HepG2 (cell line): ENCODE measurements at regions not wholly inside any gene's neighbourhood (a gene's known extent, or its start where the extent isn't known, plus 50 kb on each side); places are given as distances from the start of the nearest gene placed in this dataset.

ENCODE experiments used
- ATAC-seq: fragments of 200-7000 bp; cut with Tn5 transposase; 3 replicates; pipeline ENCODE4 v1.9.1; 2020; ENCODE audit warnings: mild to moderate bottlenecking, moderate library complexity
- BruUV-seq: library from RNA; stranded (reverse); fragments of 400-500 nt; replicated peaks from 2 replicates; lab custom pipeline; 2021; lab: Mats Ljungman, UMichigan
- CTCF ChIA-PET: fragments of 300-600 bp; formaldehyde crosslinking; extraction: SDS; loops from one replicate; lab custom pipeline; 2021; ENCODE audit warnings: low total read pairs, inconsistent platforms, low intra/inter-chr PET ratio; lab: Yijun Ruan, JAX
- POLR2A ChIA-PET: fragments of 350-600 bp; sonication (Branson Sonifier 250); formaldehyde crosslinking; loops from one replicate; lab custom pipeline; 2020; ENCODE audit warnings: antibody characterized with exemption, inconsistent platforms; lab: Yijun Ruan, JAX
- DNase-seq: peaks from one replicate; pipeline ENCODE4 v3.0.0-alpha.2; 2015; ENCODE audit warnings: low spot score
- FAIRE-seq: peaks from 3 replicates; lab custom pipeline; 2011; peaks lifted over from hg19 to GRCh38; lab: Jason Lieb, UNC
- H2AFZ ChIP-seq: one replicate; pipeline ENCODE4 v1.6.1; 2011; ENCODE audit warnings: low read length, inconsistent platforms
- H3K27ac ChIP-seq: fragments of 300-600 bp; 3 replicates; pipeline ENCODE4 v1.8.0; 2011; ENCODE audit warnings: mixed run types, mild to moderate bottlenecking, mixed read lengths, low read length, inconsistent platforms; ENCODE audit not compliant: insufficient read depth; ENCODE audit errors: extremely low read length
- H3K27me3 ChIP-seq, 2 experiments: fragments of 200-600 bp in 1 of 2; 2 replicates in 1 of 2; 3 replicates in 1 of 2; pipeline versions ENCODE4 v1.6.0 to v1.8.0; 2011; ENCODE audit warnings: low read length in 2 of 2, mild to moderate bottlenecking in 2 of 2, moderate library complexity in 2 of 2, inconsistent platforms in 1 of 2; ENCODE audit not compliant: insufficient read depth in 2 of 2, control insufficient read depth in 1 of 2
- H3K36me3 ChIP-seq, 2 experiments: fragments of 200-600 bp in 1 of 2; replicated peaks in 1 of 2; 2 replicates in 1 of 2; 3 replicates in 1 of 2; pipeline versions ENCODE4 v1.5.1 to v1.8.0; 2011; ENCODE audit warnings: low read length in 2 of 2, inconsistent platforms in 1 of 2; ENCODE audit not compliant: insufficient read depth in 2 of 2, control insufficient read depth in 1 of 2
- H3K4me1 ChIP-seq: 2 replicates; pipeline ENCODE4 v1.5.1; 2012; ENCODE audit warnings: low read length, inconsistent platforms; ENCODE audit not compliant: insufficient read depth
- H3K4me2 ChIP-seq: 2 replicates; pipeline ENCODE4 v1.6.0; 2011; ENCODE audit warnings: low read depth, low read length, inconsistent platforms
- H3K4me3 ChIP-seq, 3 experiments: fragments of 200-600 bp in 1 of 3; sonication (generic), shearing (Covaris generic) in 1 of 3; replicated peaks in 1 of 3; 2 replicates each; pipeline ENCODE4 v1.5.1; 2011 to 2016; ENCODE audit warnings: low read length in 3 of 3, inconsistent platforms in 2 of 3, low read depth in 2 of 3, mild to moderate bottlenecking in 2 of 3, control low read depth in 1 of 3, mixed read lengths in 1 of 3; ENCODE audit not compliant: insufficient read depth in 1 of 3
- H3K79me2 ChIP-seq: one replicate; pipeline ENCODE4 v1.6.1; 2011; ENCODE audit warnings: low read length, inconsistent platforms; ENCODE audit not compliant: insufficient read depth
- H3K9ac ChIP-seq: 2 replicates; pipeline ENCODE4 v1.6.0; 2011; ENCODE audit warnings: mild to moderate bottlenecking, low read depth, low read length, inconsistent platforms; ENCODE audit not compliant: insufficient read depth
- H3K9me3 ChIP-seq: 2 replicates; pipeline ENCODE4 v1.5.1; 2012; ENCODE audit warnings: mild to moderate bottlenecking, low read length
- H4K20me1 ChIP-seq: 2 replicates; pipeline ENCODE4 v1.6.0; 2011; ENCODE audit warnings: inconsistent platforms, mild to moderate bottlenecking, low read length, moderate library complexity; ENCODE audit not compliant: insufficient read depth
- CCDC6 ChIP-seq: sonication (generic); formaldehyde crosslinking; IDR thresholded peaks from 2 replicates; pipeline ENCODE4 v1.8.1; 2022; ENCODE audit warnings: mild to moderate bottlenecking, missing genetic modification reagents, moderate library complexity
- CHCHD3 ChIP-seq: sonication (generic); formaldehyde crosslinking; IDR thresholded peaks from 2 replicates; pipeline ENCODE4 v1.8.0; 2022; ENCODE audit warnings: mild to moderate bottlenecking, missing genetic modification reagents, moderate library complexity
- GATAD1 ChIP-seq: IDR thresholded peaks from 2 replicates; pipeline ENCODE4 v1.6.1; 2016; ENCODE audit warnings: missing genetic modification reagents, missing compliant biosample characterization
- JUND ChIP-seq: sonication (generic); formaldehyde crosslinking; IDR thresholded peaks from 2 replicates; pipeline ENCODE4 v1.8.0; 2022; ENCODE audit warnings: mild to moderate bottlenecking, missing genetic modification reagents
- MBNL3 ChIP-seq: fragments of 250-450 bp; sonication (Bioruptor Pico); conservative IDR thresholded peaks from 2 replicates; pipeline ENCODE4 v1.8.0; 2022; ENCODE audit warnings: mild to moderate bottlenecking, inconsistent platforms
- NFIB ChIP-seq: sonication (generic); formaldehyde crosslinking; IDR thresholded peaks from 2 replicates; pipeline ENCODE4 v1.9.0; 2021; ENCODE audit warnings: missing genetic modification reagents, mild to moderate bottlenecking, borderline replicate concordance
- NKX3-1 ChIP-seq: sonication (generic); formaldehyde crosslinking; IDR thresholded peaks from 2 replicates; pipeline ENCODE4 v1.5.0; 2020; ENCODE audit warnings: missing genetic modification reagents
- RFX3 ChIP-seq: IDR thresholded peaks from 2 replicates; pipeline ENCODE4 v1.6.1; 2016; ENCODE audit warnings: missing biosample characterization, missing genetic modification reagents
- TGIF2 ChIP-seq: IDR thresholded peaks from 2 replicates; pipeline ENCODE4 v1.6.1; 2016; ENCODE audit warnings: control low read depth, missing compliant biosample characterization
- THAP11 ChIP-seq: IDR thresholded peaks from 2 replicates; pipeline ENCODE4 v1.6.1; 2016; ENCODE audit warnings: missing biosample characterization, missing genetic modification reagents
- ZEB1 ChIP-seq: IDR thresholded peaks from 2 replicates; pipeline ENCODE4 v1.6.1; 2012; ENCODE audit warnings: mild to moderate bottlenecking, low read depth, inconsistent platforms; ENCODE audit not compliant: insufficient replicate concordance
- ZFP36L1 ChIP-seq: sonication (generic); formaldehyde crosslinking; IDR thresholded peaks from 2 replicates; pipeline ENCODE4 v1.8.0; 2022; ENCODE audit warnings: mild to moderate bottlenecking, missing genetic modification reagents, moderate library complexity
- ZNF563 ChIP-seq: sonication (generic); formaldehyde crosslinking; IDR thresholded peaks from 2 replicates; pipeline ENCODE4 v1.8.0; 2022; ENCODE audit warnings: mild to moderate bottlenecking, moderate library complexity, missing genetic modification reagents
- ZNF737 ChIP-seq: sonication (generic); formaldehyde crosslinking; IDR thresholded peaks from 2 replicates; pipeline ENCODE4 v1.5.0; 2020; ENCODE audit warnings: missing genetic modification reagents, mild to moderate bottlenecking, borderline replicate concordance
- WGBS: methylation state at CpG from one replicate; pipeline ENCODE4 v1.1.6; 2017; ENCODE audit warnings: low lambda C conversion rate; 5-methylcytosine and 5-hydroxymethylcytosine counted together
- in situ Hi-C: cut with HindIII; loops from 2 replicates; pipeline ENCODE4 v1.10.0; 2017; ENCODE audit warnings: low pct_unique_long_range_greater_than_20kb; ENCODE audit not compliant: extremely low pct_ligation_motif_present
- intact Hi-C: fragments of 100-400 bp; cut with micrococcal nuclease; formaldehyde crosslinking; loops from one replicate; pipeline ENCODE4 v1.10.0; 2022; ENCODE audit not compliant: unreplicated experiment
- TF ChIP-seq, protein P1 (sequence below): IDR thresholded peaks from 2 replicates; pipeline ENCODE4 v1.6.1; 2016; ENCODE audit warnings: missing genetic modification reagents, missing compliant biosample characterization
- TF ChIP-seq, protein P2 (sequence below): sonication (generic); formaldehyde crosslinking; IDR thresholded peaks from 2 replicates; pipeline ENCODE4 v1.4.0; 2020; ENCODE audit warnings: missing genetic modification reagents; ENCODE audit errors: not compliant biosample characterization
- TF ChIP-seq, protein P3 (sequence below): sonication (generic); formaldehyde crosslinking; IDR thresholded peaks from 2 replicates; pipeline ENCODE4 v1.4.0; 2020; ENCODE audit warnings: missing genetic modification reagents

DNA sequence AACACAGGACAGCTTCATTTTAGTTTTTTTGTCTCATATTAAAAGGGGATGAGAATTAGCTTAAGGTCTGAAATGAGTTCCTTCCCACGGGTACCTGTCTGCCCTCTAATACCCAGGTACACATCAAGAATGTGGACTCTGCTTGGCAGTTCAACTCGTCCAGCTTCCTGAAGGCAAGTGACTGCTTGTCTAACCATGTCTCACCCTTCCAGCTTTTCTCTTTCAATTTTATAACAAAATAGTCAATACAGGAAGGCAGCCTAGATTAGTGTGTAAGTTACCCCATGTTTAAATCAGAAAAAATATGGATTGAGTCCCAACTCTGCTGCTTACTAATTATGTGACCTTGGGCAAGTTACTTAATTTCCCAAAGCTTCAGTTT, 50.5 kb upstream of the C5orf46 start:
- intact Hi-C loops: no loop called here
- ATAC-seq (no peak), DNase-seq (no peak), FAIRE-seq (no peak)
- Histone ChIP-seq H3K9me3 (no peaks in the 10 kb centered on the region), H3K9ac (no peak overlapping the region), H3K4me1 (no peaks in the 10 kb centered on the region), H3K4me3 (no peak overlapping the region), H4K20me1 (no peaks in the 10 kb centered on the region), H2AFZ (no peak overlapping the region), H3K27me3 (no peaks in the 10 kb centered on the region), H3K79me2 (no peaks in the 10 kb centered on the region), H3K27ac (no peak overlapping the region), H3K4me2 (no peak overlapping the region), H3K36me3 (no peaks in the 10 kb centered on the region)
- in situ Hi-C loops: loop anchor here (10.0 kb wide), 2 partner anchors 158 to 418 kb away; no protein-coding TSS in a partner anchor
- ChIA-PET CTCF (no interaction called here), POLR2A (no interaction called here)
- BruUV-seq: no TSS peak
- WGBS: 0% methylated on average over 2 of the region's 2 CpGs
- TF ChIP-seq CHCHD3 (CRISPR knock-in tag): no peak
- TF ChIP-seq RFX3 (CRISPR knock-in tag): no peak
- TF ChIP-seq CCDC6 (CRISPR knock-in tag): no peak
- TF ChIP-seq, protein P1, sequence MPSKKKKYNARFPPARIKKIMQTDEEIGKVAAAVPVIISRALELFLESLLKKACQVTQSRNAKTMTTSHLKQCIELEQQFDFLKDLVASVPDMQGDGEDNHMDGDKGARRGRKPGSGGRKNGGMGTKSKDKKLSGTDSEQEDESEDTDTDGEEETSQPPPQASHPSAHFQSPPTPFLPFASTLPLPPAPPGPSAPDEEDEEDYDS (CRISPR knock-in tag): no peak
- TF ChIP-seq NFIB: no peak
- TF ChIP-seq NKX3-1 (CRISPR knock-in tag): no peak
- no peak for TF ChIP-seq ZNF563 (CRISPR knock-in tag)
- TF ChIP-seq ZFP36L1: no peak
- no peak for TF ChIP-seq GATAD1
- no peak for TF ChIP-seq JUND (CRISPR knock-in tag)
- no peak for TF ChIP-seq TGIF2 (CRISPR knock-in tag)
- TF ChIP-seq MBNL3: no peak
- TF ChIP-seq, protein P2, sequence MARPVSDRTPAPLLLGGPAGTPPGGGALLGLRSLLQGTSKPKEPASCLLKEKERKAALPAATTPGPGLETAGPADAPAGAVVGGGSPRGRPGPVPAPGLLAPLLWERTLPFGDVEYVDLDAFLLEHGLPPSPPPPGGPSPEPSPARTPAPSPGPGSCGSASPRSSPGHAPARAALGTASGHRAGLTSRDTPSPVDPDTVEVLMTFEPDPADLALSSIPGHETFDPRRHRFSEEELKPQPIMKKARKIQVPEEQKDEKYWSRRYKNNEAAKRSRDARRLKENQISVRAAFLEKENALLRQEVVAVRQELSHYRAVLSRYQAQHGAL (CRISPR knock-in tag): no peak
- TF ChIP-seq THAP11 (CRISPR knock-in tag): no peak
- TF ChIP-seq, protein P3, sequence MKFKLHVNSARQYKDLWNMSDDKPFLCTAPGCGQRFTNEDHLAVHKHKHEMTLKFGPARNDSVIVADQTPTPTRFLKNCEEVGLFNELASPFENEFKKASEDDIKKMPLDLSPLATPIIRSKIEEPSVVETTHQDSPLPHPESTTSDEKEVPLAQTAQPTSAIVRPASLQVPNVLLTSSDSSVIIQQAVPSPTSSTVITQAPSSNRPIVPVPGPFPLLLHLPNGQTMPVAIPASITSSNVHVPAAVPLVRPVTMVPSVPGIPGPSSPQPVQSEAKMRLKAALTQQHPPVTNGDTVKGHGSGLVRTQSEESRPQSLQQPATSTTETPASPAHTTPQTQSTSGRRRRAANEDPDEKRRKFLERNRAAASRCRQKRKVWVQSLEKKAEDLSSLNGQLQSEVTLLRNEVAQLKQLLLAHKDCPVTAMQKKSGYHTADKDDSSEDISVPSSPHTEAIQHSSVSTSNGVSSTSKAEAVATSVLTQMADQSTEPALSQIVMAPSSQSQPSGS (CRISPR knock-in tag): no peak
- TF ChIP-seq ZEB1: no peak
- no peak for TF ChIP-seq ZNF737 (CRISPR knock-in tag)
